Spleen (tissue), 11 donors: ENCODE measurements at regions not wholly inside any gene's neighbourhood (a gene's known extent, or its start where the extent isn't known, plus 50 kb on each side); places are given as distances from the start of the nearest gene placed in this dataset.
A peak's percentile ranks its signal among the peaks of the same experiment; 100 is the strongest.

Source experiments
- DNase-seq: peaks from one replicate; pipeline ENCODE4 v3.0.0-alpha.2; 2020
- H3K27ac ChIP-seq, 8 donors: fragments of 200-600 bp; sonication (generic) in 7 of 8; 1 replicate in 4 of 8; 2 replicates in 4 of 8; pipeline versions ENCODE4 v1.5.0 to v1.8.0; 2016 to 2021; ENCODE audit warnings: inconsistent platforms in 4 of 8, mild to moderate bottlenecking in 4 of 8, moderate library complexity in 1 of 8
- H3K27me3 ChIP-seq, 7 donors: fragments of 200-600 bp; sonication (generic) in 6 of 7; replicated peaks in 1 of 7; 1 replicate in 4 of 7; 2 replicates in 3 of 7; pipeline versions ENCODE4 v1.5.0 to v1.8.0; 2016 to 2021; ENCODE audit warnings: inconsistent platforms in 3 of 7, mild to moderate bottlenecking in 1 of 7
- H3K36me3 ChIP-seq, 6 donors: fragments of 200-600 bp; sonication (generic) in 5 of 6; 1 replicate in 4 of 6; 2 replicates in 2 of 6; pipeline versions ENCODE4 v1.5.0 to v1.8.0; 2016 to 2021; ENCODE audit warnings: inconsistent platforms in 2 of 6
- H3K4me1 ChIP-seq, 6 donors: fragments of 200-600 bp; sonication (generic) in 5 of 6; 1 replicate in 3 of 6; 2 replicates in 3 of 6; pipeline versions ENCODE4 v1.5.0 to v1.8.0; 2016 to 2021; ENCODE audit warnings: inconsistent platforms in 3 of 6
- H3K4me3 ChIP-seq, 8 donors: fragments of 200-600 bp; sonication (generic) in 7 of 8; 1 replicate in 4 of 8; 2 replicates in 4 of 8; pipeline versions ENCODE4 v1.5.0 to v1.8.0; 2016 to 2021; ENCODE audit warnings: inconsistent platforms in 4 of 8, mild to moderate bottlenecking in 4 of 8, moderate library complexity in 2 of 8
- H3K9me3 ChIP-seq, 8 donors: fragments of 200-600 bp; sonication (generic) in 7 of 8; 1 replicate in 4 of 8; 2 replicates in 4 of 8; pipeline versions ENCODE4 v1.5.0 to v1.8.0; 2016 to 2021; ENCODE audit warnings: inconsistent platforms in 4 of 8
- CTCF ChIP-seq, 11 experiments: fragments of 200-600 bp in 7 of 11; fragments of 450-650 bp in 4 of 11; sonication (generic) in 4 of 11; IDR thresholded peaks in 8 of 11; conservative IDR thresholded peaks in 3 of 11; 1 replicate in 7 of 11; 2 replicates in 4 of 11; pipeline versions ENCODE4 v1.4.0 to v1.8.0; 2016 to 2021; ENCODE audit warnings: antibody characterized with exemption in 11 of 11, inconsistent platforms in 4 of 11, mild to moderate bottlenecking in 1 of 11
- POLR2A ChIP-seq, 3 donors: fragments of 450-650 bp; IDR thresholded peaks; one replicate each; pipeline ENCODE4 v1.5.1; 2017; ENCODE audit warnings: antibody characterized with exemption in 3 of 3, mild to moderate bottlenecking in 1 of 3
- POLR2AphosphoS5 ChIP-seq, 3 donors: sonication (generic); formaldehyde crosslinking; IDR thresholded peaks; one replicate each; pipeline ENCODE4 v1.5.1; 2017; ENCODE audit warnings: antibody characterized with exemption in 3 of 3
- WGBS, 5 donors: extraction: QIAGEN DNeasy Blood & Tissue Kit in 3 of 5; methylation state at CpG; one replicate each; pipeline versions ENCODE4 v1.1.5 to v1.1.7; 2013 to 2018; 5-methylcytosine and 5-hydroxymethylcytosine counted together
- intact Hi-C: fragments of 100-400 bp; cut with DNase I; formaldehyde crosslinking; loops from one replicate; pipeline ENCODE4 v1.15.0; 2023; ENCODE audit warnings: low total_unique reads
- donor health status: healthy with polysubstance abuse.
- donor health status: DM: no; HTN: no; CAD: no; lungs with moderate emphysema.
- donor health status: DM: no; HTN: no; CAD: no.
- donor health status: Bipolar disorder and iron deficiency.
- donor health status: healthy.
- donor health status: DM: no; HTN: no; CAD: no.
- donor health status: DM: yes; HTN: yes; CAD: no.

DNA sequence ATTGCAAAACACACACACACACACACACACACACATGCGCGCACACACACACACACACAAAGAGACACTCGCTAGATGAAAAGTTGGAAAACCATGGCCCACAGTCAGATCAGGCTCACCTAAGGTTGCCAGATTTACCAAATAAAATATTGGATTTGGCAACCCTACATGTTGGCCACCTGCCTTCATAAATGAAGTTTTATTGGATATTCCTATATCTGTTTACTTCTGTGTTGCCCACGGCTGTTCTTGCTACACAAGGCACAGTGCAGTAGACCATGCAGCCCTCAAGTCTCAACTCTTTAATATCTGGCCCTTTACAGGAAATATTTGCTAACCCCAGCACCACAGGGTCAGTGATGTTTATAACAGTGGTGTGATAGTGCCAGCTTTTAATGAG lies 445.0 kb upstream of the PROK2 start:
- 76 to 92% (median 87%) methylated on average over 4 of the region's 4 CpGs for WGBS, 5 donors
- no peak for TF ChIP-seq POLR2A (IDR thresholded peaks at IDR 0.05)
- Histone ChIP-seq H3K27me3 (peaks cover 0 to 24% (median 0%) of the 10 kb centered on the region in 7 donors), H3K4me1 (peaks cover 0 to 12% (median 5%) of the 10 kb centered on the region in 6 donors), H3K9me3 (peaks cover 5 to 28% (median 17%) of the 10 kb centered on the region in 8 donors), H3K4me3 (no peak overlapping the region), H3K27ac (no peak overlapping the region), H3K36me3 (no peaks in the 10 kb centered on the region)
- intact Hi-C loops: no loop called here
- no peak for DNase-seq

- no peak for DNase-seq
- no peak for TF ChIP-seq POLR2A (IDR thresholded peaks at IDR 0.05)
- TF ChIP-seq POLR2AphosphoS5 (IDR thresholded peaks at IDR 0.05): no peak
- TF ChIP-seq CTCF (IDR thresholded peaks at IDR 0.05 in 8 of 11, conservative IDR thresholded peaks at IDR 0.05 in 3 of 11): no peak
- WGBS, 5 donors: 36 to 55% (median 54%) methylated on average over 5 of the region's 5 CpGs
- Histone ChIP-seq H3K27ac (peak overlapping the region in 3 of 8 donors; percentile 28 to 56 (median 30)), H3K27me3 (peaks cover 0 to 21% (median 0%) of the 10 kb centered on the region in 7 donors), H3K4me1 (peaks cover 0 to 11% (median 5%) of the 10 kb centered on the region in 6 donors), H3K4me3 (no peak overlapping the region), H3K36me3 (no peaks in the 10 kb centered on the region), H3K9me3 (peaks cover 5 to 39% (median 34%) of the 10 kb centered on the region in 8 donors)
- intact Hi-C loops: no loop called here
Measured at GRCh38 chr3:72227486-72228070, 442.6 kb upstream of the PROK2 start.

- H3K27ac ChIP-seq: no peak overlapping the region
- H3K36me3 ChIP-seq: no peaks in the 10 kb centered on the region
- TF ChIP-seq POLR2A (IDR thresholded peaks at IDR 0.05) (no peak), POLR2AphosphoS5 (IDR thresholded peaks at IDR 0.05) (no peak), CTCF (IDR thresholded peaks at IDR 0.05 in 8 of 11, conservative IDR thresholded peaks at IDR 0.05 in 3 of 11) (no peak)
- intact Hi-C loops: no loop called here
- H3K9me3 ChIP-seq: peaks cover 5 to 39% (median 34%) of the 10 kb centered on the region in 8 donors
- H3K4me3 ChIP-seq: no peak overlapping the region
- H3K4me1 ChIP-seq: peaks cover 0 to 8% (median 5%) of the 10 kb centered on the region in 6 donors
- 94 to 99% (median 95%) methylated on average over 2 of the region's 2 CpGs for WGBS, 5 donors
- H3K27me3 ChIP-seq: peaks cover 0 to 9% (median 0%) of the 10 kb centered on the region in 7 donors
- no peak for DNase-seq
Measured at GRCh38 chr3:72224804-72225509, 440.0 kb upstream of the PROK2 start.

DNA sequence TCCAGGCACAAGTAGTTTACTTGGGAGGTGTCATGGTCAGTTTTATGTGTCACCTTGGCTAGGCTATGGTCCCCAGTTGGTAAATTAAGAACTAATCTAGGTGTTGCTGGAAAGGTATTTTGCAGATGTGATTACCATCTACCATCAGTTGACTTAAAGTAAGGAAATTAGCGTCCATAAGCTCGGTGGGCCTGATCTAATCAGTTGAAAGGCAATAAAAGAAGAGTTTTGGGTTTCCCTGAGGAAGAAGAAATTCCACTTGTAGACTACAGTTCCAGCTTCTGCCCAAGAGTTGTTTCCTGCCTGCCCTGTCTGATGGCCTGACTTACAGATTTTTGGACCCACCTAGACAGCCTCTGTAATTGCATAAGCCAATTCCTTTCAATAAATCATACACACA lies 438.7 kb upstream of the PROK2 start:
- H3K27ac ChIP-seq: no peak overlapping the region
- intact Hi-C loops: no loop called here
- no peak overlapping the region for H3K4me3 ChIP-seq
- peaks cover 5 to 39% (median 34%) of the 10 kb centered on the region in 8 donors for H3K9me3 ChIP-seq
- H3K27me3 ChIP-seq: peaks cover 0 to 9% (median 0%) of the 10 kb centered on the region in 7 donors
- 72 to 98% (median 91%) methylated on average over 2 of the region's 2 CpGs for WGBS, 5 donors
- no peaks in the 10 kb centered on the region for H3K36me3 ChIP-seq
- TF ChIP-seq POLR2A (IDR thresholded peaks at IDR 0.05) (no peak), POLR2AphosphoS5 (IDR thresholded peaks at IDR 0.05) (no peak), CTCF (IDR thresholded peaks at IDR 0.05 in 8 of 11, conservative IDR thresholded peaks at IDR 0.05 in 3 of 11) (no peak)
- H3K4me1 ChIP-seq: peaks cover 0 to 8% (median 5%) of the 10 kb centered on the region in 6 donors
- DNase-seq: no peak
